Osteocyte (in vitro differentiated cells): ENCODE measurements at regions not wholly inside any gene's neighbourhood (a gene's known extent, or its start where the extent isn't known, plus 50 kb on each side); places are given as distances from the start of the nearest gene placed in this dataset.
A peak's percentile ranks its signal among the peaks of the same experiment; 100 is the strongest.

Experiments used
- DNase-seq: peaks from one replicate; pipeline ENCODE4 v3.0.0; 2021; ENCODE audit warnings: mixed read lengths; ENCODE audit not compliant: unreplicated experiment; ENCODE audit errors: extremely low spot score
- H3K27ac Mint-ChIP-seq: one replicate; pipeline ENCODE4 v1.8.0; 2021; ENCODE audit warnings: mild to moderate bottlenecking, mixed read lengths; ENCODE audit not compliant: unreplicated experiment
- H3K27me3 Mint-ChIP-seq: one replicate; pipeline ENCODE4 v1.8.0; 2021; ENCODE audit warnings: mixed read lengths; ENCODE audit not compliant: unreplicated experiment
- H3K36me3 Mint-ChIP-seq: one replicate; pipeline ENCODE4 v1.8.0; 2021; ENCODE audit warnings: mixed read lengths; ENCODE audit not compliant: unreplicated experiment
- H3K4me1 Mint-ChIP-seq: one replicate; pipeline ENCODE4 v1.8.0; 2021; ENCODE audit warnings: mixed read lengths; ENCODE audit not compliant: unreplicated experiment
- H3K4me3 Mint-ChIP-seq: one replicate; pipeline ENCODE4 v1.8.0; 2021; ENCODE audit warnings: mild to moderate bottlenecking, moderate library complexity, mixed read lengths; ENCODE audit not compliant: unreplicated experiment
- H3K9me3 Mint-ChIP-seq: one replicate; pipeline ENCODE4 v1.8.0; 2021; ENCODE audit warnings: mixed read lengths; ENCODE audit not compliant: unreplicated experiment
- TF ChIP-seq, protein P1 (sequence below): fragments of 200-600 bp; sonication (generic); IDR thresholded peaks from 2 replicates; pipeline ENCODE4 v1.5.0; 2021; ENCODE audit warnings: antibody characterized with exemption, mild to moderate bottlenecking, moderate library complexity

DNA sequence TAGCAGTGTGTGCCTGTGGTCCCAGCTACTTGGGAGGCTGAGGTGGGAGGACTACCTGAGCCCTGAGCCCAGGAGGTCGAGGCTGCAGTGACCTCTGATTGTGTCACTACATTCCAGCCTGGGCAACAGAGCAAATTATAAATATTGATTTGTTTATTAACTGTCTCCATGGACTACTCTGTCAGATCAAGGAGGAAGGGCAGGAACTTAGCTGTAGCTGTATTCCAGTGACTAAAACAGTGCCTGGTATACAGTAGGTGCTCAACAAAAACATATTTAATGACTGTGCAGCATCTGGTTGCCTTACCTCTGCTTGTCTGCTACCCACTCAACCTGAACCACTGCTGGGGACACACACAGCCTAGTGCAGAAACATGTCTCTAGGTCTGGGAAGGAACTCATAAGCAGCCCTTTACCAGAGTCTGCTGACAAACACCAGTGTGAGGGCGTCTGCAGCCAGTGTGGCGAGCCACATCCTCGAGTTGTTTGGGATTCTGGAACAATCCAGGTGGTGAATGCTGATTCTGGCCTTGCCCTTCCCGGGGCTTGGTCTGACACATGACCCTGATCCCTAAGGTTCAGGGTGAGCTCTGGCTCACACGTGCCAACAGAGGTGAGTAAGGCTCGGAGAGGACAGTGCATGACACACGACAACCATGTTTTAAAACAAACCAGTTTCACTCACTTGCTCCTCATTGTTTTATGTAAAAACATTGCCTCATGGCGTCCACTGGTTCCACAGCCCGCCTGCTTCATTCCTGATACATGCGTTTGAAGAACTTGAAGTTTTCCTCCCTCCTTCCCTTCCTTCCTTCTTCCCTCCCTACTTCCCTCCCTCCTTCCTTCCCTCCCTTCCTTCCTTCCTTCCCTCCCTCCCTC lies 117.9 kb upstream of the ZNF217 start:
- Mint-ChIP-seq H3K4me3 (no peak overlapping the region), H3K27me3 (no peaks in the 10 kb centered on the region), H3K4me1 (peaks cover 25% of the 10 kb centered on the region), H3K9me3 (no peaks in the 10 kb centered on the region), H3K36me3 (no peaks in the 10 kb centered on the region), H3K27ac (no peak overlapping the region)
- TF ChIP-seq, protein P1, sequence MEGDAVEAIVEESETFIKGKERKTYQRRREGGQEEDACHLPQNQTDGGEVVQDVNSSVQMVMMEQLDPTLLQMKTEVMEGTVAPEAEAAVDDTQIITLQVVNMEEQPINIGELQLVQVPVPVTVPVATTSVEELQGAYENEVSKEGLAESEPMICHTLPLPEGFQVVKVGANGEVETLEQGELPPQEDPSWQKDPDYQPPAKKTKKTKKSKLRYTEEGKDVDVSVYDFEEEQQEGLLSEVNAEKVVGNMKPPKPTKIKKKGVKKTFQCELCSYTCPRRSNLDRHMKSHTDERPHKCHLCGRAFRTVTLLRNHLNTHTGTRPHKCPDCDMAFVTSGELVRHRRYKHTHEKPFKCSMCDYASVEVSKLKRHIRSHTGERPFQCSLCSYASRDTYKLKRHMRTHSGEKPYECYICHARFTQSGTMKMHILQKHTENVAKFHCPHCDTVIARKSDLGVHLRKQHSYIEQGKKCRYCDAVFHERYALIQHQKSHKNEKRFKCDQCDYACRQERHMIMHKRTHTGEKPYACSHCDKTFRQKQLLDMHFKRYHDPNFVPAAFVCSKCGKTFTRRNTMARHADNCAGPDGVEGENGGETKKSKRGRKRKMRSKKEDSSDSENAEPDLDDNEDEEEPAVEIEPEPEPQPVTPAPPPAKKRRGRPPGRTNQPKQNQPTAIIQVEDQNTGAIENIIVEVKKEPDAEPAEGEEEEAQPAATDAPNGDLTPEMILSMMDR, result no peak
- DNase-seq, result no peak

DNA sequence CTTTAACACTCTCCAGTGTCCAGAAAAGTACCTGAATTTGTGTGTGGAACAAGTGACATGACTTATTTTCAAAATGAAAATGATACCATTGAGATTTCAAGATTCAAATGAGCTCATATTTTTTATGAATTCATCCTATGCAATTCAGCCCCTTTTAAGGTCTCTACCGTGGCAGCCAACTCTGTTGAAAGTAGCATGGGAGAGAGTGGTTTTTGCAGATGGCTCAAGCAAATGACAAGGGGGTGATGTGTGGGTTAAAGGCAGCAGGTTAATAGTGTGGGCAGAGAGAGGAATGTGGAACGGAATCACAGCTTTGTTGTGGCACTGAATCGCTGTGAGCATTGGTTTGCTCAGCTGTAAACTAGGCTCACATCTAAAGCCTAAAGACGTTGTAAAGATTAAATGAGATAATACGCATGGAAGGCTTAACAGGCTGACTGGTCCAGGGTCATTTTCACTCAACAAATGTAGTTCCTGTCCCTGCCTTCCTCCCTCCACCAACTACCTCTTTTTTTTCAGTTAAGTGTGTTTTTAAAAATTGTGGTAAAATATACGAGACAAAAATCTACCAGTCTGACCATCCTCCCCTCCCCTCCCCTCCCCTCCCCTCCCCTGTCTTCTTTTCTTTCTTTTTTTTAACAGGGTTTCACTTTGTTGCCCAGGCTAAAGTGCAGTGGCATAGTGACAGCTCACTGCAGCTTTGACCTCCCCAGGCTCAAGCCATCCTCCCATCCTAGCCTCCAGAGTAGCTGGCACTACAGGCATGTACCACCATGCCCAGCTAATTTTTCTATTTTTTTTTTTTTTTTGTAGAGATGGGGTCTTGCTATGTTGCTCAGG lies 114.7 kb upstream of the ZNF217 start:
- Mint-ChIP-seq H3K4me3 (no peak overlapping the region), H3K27me3 (no peaks in the 10 kb centered on the region), H3K27ac (peak overlapping the region; percentile 93), H3K9me3 (no peaks in the 10 kb centered on the region), H3K36me3 (no peaks in the 10 kb centered on the region), H3K4me1 (peaks cover 38% of the 10 kb centered on the region)
- TF ChIP-seq, protein P1, result no peak
- DNase-seq, result no peak

- TF ChIP-seq, protein P1, result no peak
- no peaks in the 10 kb centered on the region for H3K9me3 Mint-ChIP-seq
- H3K27ac Mint-ChIP-seq, result peak overlapping the region; percentile 93
- no peak for DNase-seq
- H3K4me3 Mint-ChIP-seq, result no peak overlapping the region
- H3K27me3 Mint-ChIP-seq, result no peaks in the 10 kb centered on the region
- peaks cover 38% of the 10 kb centered on the region for H3K4me1 Mint-ChIP-seq
- no peaks in the 10 kb centered on the region for H3K36me3 Mint-ChIP-seq
Measured at GRCh38 chr20:53707371-53708055, 113.9 kb upstream of the ZNF217 start.

DNA sequence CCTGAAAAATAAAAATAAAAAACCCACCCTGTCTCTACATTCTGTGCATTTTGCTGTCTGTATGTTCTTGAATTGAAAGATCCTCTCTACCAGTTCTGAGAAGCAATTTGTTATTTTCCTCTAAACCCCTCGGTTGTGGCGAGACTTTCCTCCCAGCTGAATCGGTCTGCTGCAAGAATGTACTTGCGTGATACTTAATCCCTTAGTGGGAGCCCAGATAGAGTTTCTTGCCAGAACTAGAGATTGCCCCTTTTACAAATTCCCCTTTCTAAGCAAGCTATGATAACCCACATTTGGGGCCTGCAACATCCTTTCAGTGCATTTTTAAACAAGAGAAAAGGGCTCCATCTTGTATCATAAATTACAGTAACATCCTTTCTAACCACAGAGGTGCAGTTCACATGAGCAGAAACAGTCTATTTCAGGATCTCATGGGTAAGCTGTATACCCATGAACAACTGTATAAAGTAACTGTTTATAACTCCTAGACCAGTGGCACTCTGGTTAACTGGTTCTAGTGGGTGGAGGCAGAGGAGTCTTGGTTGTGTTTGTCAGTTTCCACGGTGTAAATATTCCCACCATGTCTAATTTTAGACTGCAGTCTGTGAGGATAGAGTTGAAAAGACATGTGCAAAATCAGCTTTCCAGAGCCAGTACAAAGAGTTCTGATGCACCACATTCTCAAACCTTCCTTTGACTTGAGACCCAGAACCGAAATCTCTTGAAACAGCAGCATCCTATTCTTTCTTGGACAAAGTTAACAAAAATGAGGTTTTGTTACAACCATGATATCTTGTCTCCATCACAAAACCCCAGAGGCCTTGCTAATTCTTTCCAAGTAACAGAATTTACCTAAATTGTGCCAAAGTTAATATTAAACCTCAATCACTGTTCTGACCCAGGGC lies 113.1 kb upstream of the ZNF217 start:
- H3K4me3 Mint-ChIP-seq, result peak overlapping the region; percentile 16
- H3K36me3 Mint-ChIP-seq, result no peaks in the 10 kb centered on the region
- no peaks in the 10 kb centered on the region for H3K9me3 Mint-ChIP-seq
- H3K4me1 Mint-ChIP-seq, result peaks cover 38% of the 10 kb centered on the region
- peak overlapping the region; percentile 93 for H3K27ac Mint-ChIP-seq
- H3K27me3 Mint-ChIP-seq, result no peaks in the 10 kb centered on the region
- DNase-seq, result no peak
- TF ChIP-seq, protein P1, result no peak
